GM12874 (cell line): ENCODE measurements at regions not wholly inside any gene's neighbourhood (a gene's known extent, or its start where the extent isn't known, plus 50 kb on each side); places are given as distances from the start of the nearest gene placed in this dataset.

Experiments used
- CTCF ChIP-seq: IDR thresholded peaks from 2 replicates; pipeline ENCODE4 v1.5.1; 2011; ENCODE audit warnings: low read depth, mild to moderate bottlenecking, control low read depth, low read length, moderate library complexity; ENCODE audit not compliant: insufficient read depth

GRCh38 chr9:87080512-87081264 lies 133.4 kb upstream of the GAS1 start:
- peak; percentile 16; the same call in 1 of the 2 replicates for TF ChIP-seq CTCF

GRCh38 chr9:87081503-87081902 lies 134.2 kb upstream of the GAS1 start:
- no peak for TF ChIP-seq CTCF

- TF ChIP-seq CTCF = no peak
Observed at GRCh38 chr9:87083986-87084385, 136.7 kb upstream of the GAS1 start.

- TF ChIP-seq CTCF = no peak
Observed at GRCh38 chr9:87084407-87084806, 137.1 kb upstream of the GAS1 start.

- TF ChIP-seq CTCF = no peak
Observed at GRCh38 chr9:87085073-87085472, 137.8 kb upstream of the GAS1 start.

GRCh38 chr9:87085521-87085920 lies 138.2 kb upstream of the GAS1 start:
- TF ChIP-seq CTCF = no peak

GRCh38 chr9:87086221-87086818 lies 139.0 kb upstream of the GAS1 start:
- TF ChIP-seq CTCF = no peak
